HEK293 (cell line): ENCODE measurements at regions not wholly inside any gene's neighbourhood (a gene's known extent, or its start where the extent isn't known, plus 50 kb on each side); places are given as distances from the start of the nearest gene placed in this dataset.

Source experiments
- CTCF ChIA-PET: fragments of 350-600 bp; formaldehyde crosslinking; extraction: SDS; loops from one replicate; lab custom pipeline; 2021; ENCODE audit warnings: antibody characterized with exemption; lab: Yijun Ruan, JAX
- POLR2A ChIA-PET: fragments of 300-600 bp; formaldehyde crosslinking; extraction: SDS; loops from one replicate; lab custom pipeline; 2020; ENCODE audit warnings: antibody characterized with exemption, inconsistent platforms; lab: Yijun Ruan, JAX
- H3K27ac ChIP-seq: fragments of 200-500 bp; sonication (Bioruptor generic); 2 replicates; pipeline ENCODE4 v1.5.1; 2014; ENCODE audit warnings: low read depth, low read length, control low read depth, inconsistent platforms; ENCODE audit errors: extremely low read depth
- H3K36me3 ChIP-seq, 2 experiments: fragments of 200-500 bp in 1 of 2; sonication (Bioruptor generic) in 1 of 2; 1 replicate in 1 of 2; 2 replicates in 1 of 2; pipeline ENCODE4 v1.5.1; 2014 to 2017; ENCODE audit warnings: inconsistent platforms in 2 of 2, low read length in 2 of 2; ENCODE audit not compliant: control insufficient read depth in 2 of 2, insufficient read depth in 1 of 2
- H3K4me1 ChIP-seq: fragments of 200-500 bp; sonication (Bioruptor generic); 2 replicates; pipeline ENCODE4 v1.5.1; 2014; ENCODE audit warnings: mild to moderate bottlenecking, low read length, inconsistent platforms; ENCODE audit not compliant: control insufficient read depth, insufficient read depth
- H3K4me3 ChIP-seq: 2 replicates; pipeline ENCODE4 v1.5.1; 2011; ENCODE audit warnings: low read depth, mild to moderate bottlenecking, control low read depth, low read length, moderate library complexity
- H3K9me3 ChIP-seq: fragments of 200-500 bp; sonication (Bioruptor generic); 2 replicates; pipeline ENCODE4 v1.5.1; 2014; ENCODE audit warnings: low read depth, low read length, inconsistent platforms; ENCODE audit not compliant: control insufficient read depth, insufficient read depth
- ATF2 ChIP-seq: fragments of 450-650 bp; formaldehyde crosslinking; IDR thresholded peaks from 2 replicates; pipeline ENCODE4 v1.5.1; 2016; ENCODE audit warnings: missing biosample characterization, missing genetic modification characterization, low read depth
- GLI4 ChIP-seq: fragments of 450-650 bp; formaldehyde crosslinking; IDR thresholded peaks from 2 replicates; pipeline ENCODE4 v1.5.1; 2016; ENCODE audit warnings: missing biosample characterization, missing genetic modification characterization
- MEIS1 ChIP-seq: sonication (generic); formaldehyde crosslinking; IDR thresholded peaks from 2 replicates; pipeline ENCODE4 v1.8.1; 2022; ENCODE audit warnings: missing genetic modification reagents, mild to moderate bottlenecking, borderline replicate concordance
- REST ChIP-seq: fragments of 450-650 bp; formaldehyde crosslinking; IDR thresholded peaks from 2 replicates; pipeline ENCODE4 v1.5.1; 2016; ENCODE audit warnings: missing biosample characterization, missing genetic modification characterization
- TCF7L2 ChIP-seq: IDR thresholded peaks from 2 replicates; pipeline ENCODE4 v1.6.1; 2011; ENCODE audit warnings: low read depth, mild to moderate bottlenecking, inconsistent platforms, low read length, moderate library complexity, borderline replicate concordance
- ZBTB17 ChIP-seq: fragments of 450-650 bp; formaldehyde crosslinking; IDR thresholded peaks from 2 replicates; pipeline ENCODE4 v1.5.1; 2016; ENCODE audit warnings: missing biosample characterization, missing genetic modification characterization
- ZBTB44 ChIP-seq: fragments of 450-650 bp; IDR thresholded peaks from 2 replicates; pipeline ENCODE4 v1.5.1; 2018; ENCODE audit warnings: missing biosample characterization, mild to moderate bottlenecking, missing genetic modification characterization
- ZFP37 ChIP-seq: fragments of 450-650 bp; formaldehyde crosslinking; IDR thresholded peaks from 2 replicates; pipeline ENCODE4 v1.5.1; 2016; ENCODE audit warnings: missing biosample characterization, missing genetic modification characterization
- ZFP41 ChIP-seq: fragments of 450-650 bp; formaldehyde crosslinking; IDR thresholded peaks from 2 replicates; pipeline ENCODE4 v1.5.1; 2016; ENCODE audit warnings: missing biosample characterization, missing genetic modification characterization, borderline replicate concordance
- ZIC2 ChIP-seq: fragments of 450-650 bp; formaldehyde crosslinking; IDR thresholded peaks from 2 replicates; pipeline ENCODE4 v1.5.1; 2016; ENCODE audit warnings: missing biosample characterization, missing genetic modification characterization
- ZNF132 ChIP-seq: fragments of 450-650 bp; formaldehyde crosslinking; IDR thresholded peaks from 2 replicates; pipeline ENCODE4 v1.5.1; 2017; ENCODE audit warnings: missing biosample characterization, missing genetic modification characterization, borderline replicate concordance
- ZNF157 ChIP-seq: fragments of 450-650 bp; formaldehyde crosslinking; IDR thresholded peaks from 2 replicates; pipeline ENCODE4 v1.5.1; 2016; ENCODE audit warnings: missing biosample characterization, missing genetic modification characterization
- ZNF341 ChIP-seq: fragments of 450-650 bp; formaldehyde crosslinking; IDR thresholded peaks from 2 replicates; pipeline ENCODE4; 2016; ENCODE audit warnings: low read depth, missing biosample characterization, missing genetic modification characterization
- ZNF366 ChIP-seq: fragments of 450-650 bp; formaldehyde crosslinking; conservative IDR thresholded peaks from 2 replicates; pipeline ENCODE4 v1.5.1; 2016; ENCODE audit warnings: missing biosample characterization, missing genetic modification characterization
- ZNF423 ChIP-seq: fragments of 450-650 bp; formaldehyde crosslinking; IDR thresholded peaks from 2 replicates; pipeline ENCODE4 v1.5.1; 2016; ENCODE audit warnings: missing biosample characterization, missing genetic modification characterization
- ZNF530 ChIP-seq: fragments of 450-650 bp; formaldehyde crosslinking; IDR thresholded peaks from 2 replicates; pipeline ENCODE4 v1.5.1; 2016; ENCODE audit warnings: low read depth, missing biosample characterization, missing genetic modification characterization
- ZNF544 ChIP-seq: fragments of 450-650 bp; formaldehyde crosslinking; IDR thresholded peaks from 2 replicates; pipeline ENCODE4 v1.5.0; 2017; ENCODE audit warnings: missing biosample characterization, missing genetic modification characterization
- ZNF555 ChIP-seq: fragments of 450-650 bp; formaldehyde crosslinking; conservative IDR thresholded peaks from 2 replicates; pipeline ENCODE4 v1.5.1; 2017; ENCODE audit warnings: missing biosample characterization, mild to moderate bottlenecking, missing genetic modification characterization, inconsistent platforms
- ZNF571 ChIP-seq: fragments of 450-650 bp; formaldehyde crosslinking; IDR thresholded peaks from 2 replicates; pipeline ENCODE4 v1.5.0; 2017; ENCODE audit warnings: missing biosample characterization, missing genetic modification characterization
- ZNF585B ChIP-seq: fragments of 450-650 bp; formaldehyde crosslinking; IDR thresholded peaks from 2 replicates; pipeline ENCODE4 v1.5.1; 2016; ENCODE audit warnings: missing biosample characterization, missing genetic modification characterization
- ZNF600 ChIP-seq: fragments of 450-650 bp; formaldehyde crosslinking; IDR thresholded peaks from 2 replicates; pipeline ENCODE4 v1.5.1; 2016; ENCODE audit warnings: missing biosample characterization, missing genetic modification characterization
- ZNF623 ChIP-seq: fragments of 450-650 bp; formaldehyde crosslinking; IDR thresholded peaks from 2 replicates; pipeline ENCODE4 v1.5.1; 2016; ENCODE audit warnings: missing biosample characterization, missing genetic modification characterization
- ZNF776 ChIP-seq: fragments of 450-650 bp; formaldehyde crosslinking; IDR thresholded peaks from 2 replicates; pipeline ENCODE4 v1.5.0; 2017; ENCODE audit warnings: missing biosample characterization, missing genetic modification characterization, borderline replicate concordance
- ZSCAN5A ChIP-seq: fragments of 450-650 bp; formaldehyde crosslinking; IDR thresholded peaks from 2 replicates; pipeline ENCODE4 v1.5.1; 2016; ENCODE audit warnings: missing biosample characterization, missing genetic modification characterization
- TF ChIP-seq, protein P1 (sequence below): fragments of 450-650 bp; formaldehyde crosslinking; IDR thresholded peaks from 2 replicates; pipeline ENCODE4 v1.5.1; 2016; ENCODE audit warnings: missing biosample characterization, missing genetic modification characterization

- H3K4me1 ChIP-seq, result peaks cover 9% of the 10 kb centered on the region
- POLR2A ChIA-PET, result no interaction called here
Measured at GRCh38 chr3:56864918-56865524, 63.3 kb upstream of the ARHGEF3 start.

DNA sequence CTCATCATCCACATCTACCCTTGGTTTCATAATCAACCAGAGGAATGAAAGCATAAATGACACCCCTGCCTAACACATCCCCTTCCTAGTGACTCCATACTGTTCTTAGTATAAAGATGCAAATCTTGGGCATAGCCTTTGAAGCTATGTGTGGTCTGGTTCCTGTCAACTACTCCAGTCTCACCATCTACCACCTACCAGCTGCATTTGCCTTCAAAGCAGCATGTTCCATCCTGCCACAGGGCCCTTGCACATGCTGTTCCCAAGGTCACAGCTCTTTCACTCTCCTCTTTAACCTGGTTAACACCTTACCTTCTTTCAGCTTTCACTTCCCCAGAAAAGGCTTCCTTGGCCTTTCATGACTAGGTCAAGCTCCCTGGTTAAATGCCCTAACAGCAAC lies 62.3 kb upstream of the ARHGEF3 start:
- Histone ChIP-seq H3K4me3 (no peak overlapping the region), H3K9me3 (no peaks in the 10 kb centered on the region), H3K27ac (no peak overlapping the region), H3K36me3 (no peaks in the 10 kb centered on the region), H3K4me1 (peaks cover 7% of the 10 kb centered on the region)
- CTCF ChIA-PET, result interaction anchor here (1.5 kb wide), 1 partner anchor 64 kb away, joined by 4 read pairs; no protein-coding TSS in a partner anchor
- POLR2A ChIA-PET, result no interaction called here
- TF ChIP-seq REST (tag by site-specific recombination) (no peak), ZNF341 (no peak), ZNF157 (0 out of 2 replicates have a peak, but pooled peaks have one; percentile 2), ZNF544 (tag by site-specific recombination) (no peak), ZNF623 (tag by site-specific recombination) (peak; percentile 93), ZNF132 (tag by site-specific recombination) (no peak)

More at GRCh38 chr3:56864918-56865524, 63.3 kb upstream of the ARHGEF3 start:
- CTCF ChIA-PET, result interaction anchor here (1.1 to 1.5 kb wide), 2 partner anchors 65 to 163 kb away, joined by 3 to 4 read pairs; no protein-coding TSS in a partner anchor
- Histone ChIP-seq H3K36me3 (no peaks in the 10 kb centered on the region), H3K4me3 (no peak overlapping the region), H3K27ac (no peak overlapping the region), H3K9me3 (no peaks in the 10 kb centered on the region)
- TF ChIP-seq ZSCAN5A (tag by site-specific recombination) (no peak), ATF2 (tag by site-specific recombination) (no peak), ZBTB44 (tag by site-specific recombination) (no peak), ZNF366 (tag by site-specific recombination) (no peak), ZNF600 (no peak), ZNF585B (tag by site-specific recombination) (no peak), ZNF423 (no peak), ZFP41 (tag by site-specific recombination) (no peak), ZFP37 (tag by site-specific recombination) (no peak), ZNF555 (tag by site-specific recombination) (no peak), ZNF571 (tag by site-specific recombination) (no peak), ZBTB17 (no peak), ZNF776 (no peak), GLI4 (no peak), ZNF530 (no peak), MEIS1 (CRISPR knock-in tag) (no peak), TCF7L2 (no peak), ZIC2 (no peak), ZNF157 (no peak)
- TF ChIP-seq, protein P1, sequence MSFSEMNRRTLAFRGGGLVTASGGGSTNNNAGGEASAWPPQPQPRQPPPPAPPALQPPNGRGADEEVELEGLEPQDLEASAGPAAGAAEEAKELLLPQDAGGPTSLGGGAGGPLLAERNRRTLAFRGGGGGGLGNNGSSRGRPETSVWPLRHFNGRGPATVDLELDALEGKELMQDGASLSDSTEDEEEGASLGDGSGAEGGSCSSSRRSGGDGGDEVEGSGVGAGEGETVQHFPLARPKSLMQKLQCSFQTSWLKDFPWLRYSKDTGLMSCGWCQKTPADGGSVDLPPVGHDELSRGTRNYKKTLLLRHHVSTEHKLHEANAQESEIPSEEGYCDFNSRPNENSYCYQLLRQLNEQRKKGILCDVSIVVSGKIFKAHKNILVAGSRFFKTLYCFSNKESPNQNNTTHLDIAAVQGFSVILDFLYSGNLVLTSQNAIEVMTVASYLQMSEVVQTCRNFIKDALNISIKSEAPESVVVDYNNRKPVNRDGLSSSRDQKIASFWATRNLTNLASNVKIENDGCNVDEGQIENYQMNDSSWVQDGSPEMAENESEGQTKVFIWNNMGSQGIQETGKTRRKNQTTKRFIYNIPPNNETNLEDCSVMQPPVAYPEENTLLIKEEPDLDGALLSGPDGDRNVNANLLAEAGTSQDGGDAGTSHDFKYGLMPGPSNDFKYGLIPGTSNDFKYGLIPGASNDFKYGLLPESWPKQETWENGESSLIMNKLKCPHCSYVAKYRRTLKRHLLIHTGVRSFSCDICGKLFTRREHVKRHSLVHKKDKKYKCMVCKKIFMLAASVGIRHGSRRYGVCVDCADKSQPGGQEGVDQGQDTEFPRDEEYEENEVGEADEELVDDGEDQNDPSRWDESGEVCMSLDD (tag by site-specific recombination), result no peak
